Activated naive CD4-positive, alpha-beta T cell treated with anti-CD3 and anti-CD28 coated beads, Interleukin-2, amount 50 U/mL, for 72 hours (primary cell): ENCODE measurements at regions not wholly inside any gene's neighbourhood (a gene's known extent, or its start where the extent isn't known, plus 50 kb on each side); places are given as distances from the start of the nearest gene placed in this dataset.

Experiments used
- ATAC-seq, 2 donors: fragments of 150-1000 bp; cut with Tn5 transposase; 2 replicates each; pipeline ENCODE4 v1.10.0; 2021; ENCODE audit warnings: mild to moderate bottlenecking in 2 of 2, moderate library complexity in 2 of 2
- DNase-seq, 2 donors: peaks; one replicate each; pipeline ENCODE4 v3.0.0; 2021 to 2022; ENCODE audit warnings: low spot score in 2 of 2
- H3K27ac Mint-ChIP-seq, 2 donors: one replicate each; pipeline ENCODE4 v1.8.0; 2022; ENCODE audit warnings: mild to moderate bottlenecking in 2 of 2, mixed read lengths in 2 of 2
- H3K36me3 Mint-ChIP-seq, 2 donors: one replicate each; pipeline ENCODE4 v1.8.0; 2022; ENCODE audit warnings: mixed read lengths in 2 of 2
- H3K9me3 Mint-ChIP-seq, 2 donors: one replicate each; pipeline ENCODE4 v1.8.0; 2022; ENCODE audit warnings: mixed read lengths in 2 of 2

DNA sequence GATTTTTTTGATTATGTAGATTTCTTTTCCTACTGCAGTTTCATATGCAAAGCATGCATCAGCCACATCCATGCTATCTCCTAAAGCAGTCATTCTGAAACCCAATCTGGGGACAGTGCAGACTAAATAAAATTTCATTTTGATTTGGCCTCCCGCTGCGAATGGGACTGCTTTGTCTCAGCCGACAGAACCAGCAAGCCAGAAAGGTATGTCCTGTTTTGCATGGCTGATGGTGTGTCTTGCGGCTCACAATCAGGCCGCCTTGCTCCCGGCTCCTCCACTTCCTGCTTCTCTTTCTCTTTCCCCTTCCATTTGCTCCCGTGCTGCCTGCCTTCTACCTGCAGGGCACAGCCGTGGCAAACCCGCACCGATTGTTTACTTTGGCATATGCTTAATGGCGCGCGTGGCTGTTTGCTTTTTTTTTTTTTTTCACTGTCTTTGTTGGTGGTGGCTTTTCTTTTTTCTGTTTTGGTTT is 419.6 kb upstream of the POU3F3 start:
- Mint-ChIP-seq H3K36me3 (peaks cover 0 to 5% of the 10 kb centered on the region in 2 donors), H3K27ac (no peak overlapping the region), H3K9me3 (no peaks in the 10 kb centered on the region)
- ATAC-seq, result peak; percentile 45 to 97
- DNase-seq, result no peak

DNA sequence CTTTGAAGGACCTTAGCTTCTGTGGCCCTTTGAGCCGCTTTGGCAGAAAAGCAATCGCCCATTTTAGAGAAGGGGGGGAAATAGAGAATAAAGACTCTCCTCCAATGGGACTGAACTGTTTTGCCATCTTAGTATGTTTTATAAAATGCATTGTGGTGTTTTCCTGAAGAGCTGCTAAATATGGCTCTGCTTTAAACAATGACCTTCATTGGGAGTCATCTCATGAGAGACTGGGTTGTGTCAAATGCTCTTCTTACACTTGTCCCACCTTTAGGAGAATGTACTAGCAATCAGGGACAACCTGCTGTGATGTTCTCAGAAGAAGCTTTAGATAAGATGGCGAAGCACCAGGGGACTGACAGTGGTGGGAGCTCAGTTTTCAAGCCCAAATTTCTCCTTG is 418.9 kb upstream of the POU3F3 start:
- H3K27ac Mint-ChIP-seq, result no peak overlapping the region
- no peaks in the 10 kb centered on the region for H3K9me3 Mint-ChIP-seq
- ATAC-seq, result no peak
- peaks cover 0 to 5% of the 10 kb centered on the region in 2 donors for H3K36me3 Mint-ChIP-seq
- DNase-seq, result no peak

DNA sequence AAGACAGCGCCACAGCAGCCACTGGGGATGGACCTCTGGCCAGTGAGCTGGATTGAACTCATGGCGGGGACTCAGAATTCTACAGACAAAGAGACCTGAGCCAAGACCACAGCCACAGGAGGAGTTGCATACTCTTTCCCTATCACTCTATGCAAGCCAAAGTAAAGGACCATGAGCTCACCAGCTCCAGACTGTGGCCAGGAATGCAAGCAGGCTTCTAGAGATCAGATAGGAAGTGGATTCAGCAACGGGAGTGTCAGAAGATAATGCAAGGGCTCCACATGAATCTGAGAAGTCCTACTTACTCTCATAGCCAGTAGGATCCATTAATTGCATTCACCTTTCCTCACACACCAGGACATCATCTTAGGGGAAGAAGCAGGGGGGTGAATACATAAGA is 415.4 kb upstream of the POU3F3 start:
- DNase-seq (no peak), ATAC-seq (no peak)
- no peak overlapping the region for H3K27ac Mint-ChIP-seq
- peaks cover 0 to 5% of the 10 kb centered on the region in 2 donors for H3K36me3 Mint-ChIP-seq
- no peaks in the 10 kb centered on the region for H3K9me3 Mint-ChIP-seq

DNA sequence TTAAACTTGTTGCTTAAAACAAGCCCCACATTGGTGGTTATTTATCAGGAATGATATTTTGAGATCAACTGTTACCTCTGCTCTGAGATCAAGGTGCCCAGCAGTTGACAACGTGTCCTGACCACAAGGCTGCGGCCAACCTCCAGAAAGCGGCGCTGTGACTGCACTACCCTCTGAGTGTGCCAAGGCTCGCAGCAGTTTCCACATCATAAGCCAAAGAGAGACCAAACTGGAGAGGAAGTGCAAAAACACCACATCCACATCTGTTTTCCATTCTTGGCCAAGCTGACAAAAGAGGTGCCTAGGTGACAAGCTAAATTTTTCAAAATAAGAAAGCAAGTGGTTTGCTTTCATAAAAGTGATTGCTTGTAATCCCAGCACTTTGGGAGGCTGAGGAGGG is 410.8 kb upstream of the POU3F3 start:
- DNase-seq (no peak), ATAC-seq (peak; percentile 29 to 56)
- no peaks in the 10 kb centered on the region for H3K36me3 Mint-ChIP-seq
- H3K9me3 Mint-ChIP-seq, result no peaks in the 10 kb centered on the region
- H3K27ac Mint-ChIP-seq, result no peak overlapping the region

DNA sequence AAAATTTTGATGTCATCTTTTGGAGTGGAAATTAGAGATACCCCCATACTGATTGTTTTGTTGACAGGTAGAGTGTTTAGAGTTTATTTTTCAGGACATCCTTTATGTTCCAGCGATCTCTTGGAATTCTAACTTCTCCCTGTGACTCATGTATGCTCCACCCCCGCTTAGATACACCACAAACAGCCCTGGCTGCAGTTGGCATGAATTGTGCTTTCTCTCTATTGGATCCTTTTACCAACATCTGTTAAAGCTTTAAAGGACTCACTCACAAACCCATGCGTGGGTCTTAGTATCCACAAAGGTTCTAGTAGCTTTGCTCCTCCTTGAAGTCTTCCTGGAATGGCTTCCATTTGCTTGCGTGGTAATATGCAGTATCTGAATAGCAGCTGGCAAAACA is 409.5 kb upstream of the POU3F3 start:
- no peak for ATAC-seq
- Mint-ChIP-seq H3K36me3 (no peaks in the 10 kb centered on the region), H3K27ac (no peak overlapping the region), H3K9me3 (no peaks in the 10 kb centered on the region)
- no peak for DNase-seq

DNA sequence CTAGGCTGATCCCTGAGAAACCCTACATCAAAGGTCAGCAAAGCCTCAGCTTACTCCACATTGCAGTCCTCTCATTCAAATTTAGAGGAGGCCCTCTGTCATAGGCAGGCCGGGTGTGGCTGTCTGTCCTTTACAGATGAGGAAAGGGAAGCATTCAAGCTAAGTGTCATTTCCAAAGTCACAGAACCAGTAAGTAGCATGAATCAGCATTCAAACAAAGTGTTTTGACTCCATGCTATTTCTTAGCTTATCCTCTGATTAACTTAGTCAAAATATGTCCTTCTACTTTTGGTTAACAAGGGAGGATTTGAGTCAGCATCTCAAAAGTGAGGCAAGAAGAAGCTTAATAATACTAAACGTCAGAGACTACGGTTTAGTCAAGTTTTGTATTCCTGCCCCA is 409.0 kb upstream of the POU3F3 start:
- Mint-ChIP-seq H3K9me3 (no peaks in the 10 kb centered on the region), H3K27ac (no peak overlapping the region), H3K36me3 (no peaks in the 10 kb centered on the region)
- DNase-seq (no peak), ATAC-seq (peak in 1 of 2 donors; percentile 83)

DNA sequence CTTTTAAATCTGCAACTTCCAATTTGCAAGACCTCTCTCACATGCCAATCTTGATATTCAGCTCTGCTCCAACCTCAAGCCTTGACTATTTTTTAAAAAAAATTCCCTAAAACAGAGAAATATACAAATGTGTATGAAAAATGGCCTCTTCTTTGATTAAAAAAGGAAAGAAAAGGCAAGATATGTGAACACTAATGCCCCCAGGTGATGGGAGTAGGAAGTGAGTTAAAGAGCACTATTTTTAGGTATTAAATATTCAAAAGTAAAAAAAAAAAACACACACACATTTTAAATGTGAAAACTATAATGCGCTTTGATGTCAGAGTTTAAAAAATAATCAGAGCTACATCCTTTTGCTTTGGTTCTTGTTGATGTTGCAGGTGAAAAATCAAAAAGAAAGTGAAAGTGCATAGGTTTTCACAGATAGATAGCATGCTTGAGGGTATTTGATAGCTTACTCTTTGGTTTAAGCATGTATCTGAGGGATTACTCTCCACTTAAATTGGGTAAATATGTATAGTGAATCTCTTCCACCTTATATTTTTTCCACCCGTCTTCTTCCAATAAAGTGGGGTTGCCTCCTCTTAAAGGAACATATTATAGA is 406.0 kb upstream of the POU3F3 start:
- no peak for DNase-seq
- ATAC-seq, result no peak
- no peaks in the 10 kb centered on the region for H3K36me3 Mint-ChIP-seq
- H3K27ac Mint-ChIP-seq, result no peak overlapping the region
- H3K9me3 Mint-ChIP-seq, result no peaks in the 10 kb centered on the region

DNA sequence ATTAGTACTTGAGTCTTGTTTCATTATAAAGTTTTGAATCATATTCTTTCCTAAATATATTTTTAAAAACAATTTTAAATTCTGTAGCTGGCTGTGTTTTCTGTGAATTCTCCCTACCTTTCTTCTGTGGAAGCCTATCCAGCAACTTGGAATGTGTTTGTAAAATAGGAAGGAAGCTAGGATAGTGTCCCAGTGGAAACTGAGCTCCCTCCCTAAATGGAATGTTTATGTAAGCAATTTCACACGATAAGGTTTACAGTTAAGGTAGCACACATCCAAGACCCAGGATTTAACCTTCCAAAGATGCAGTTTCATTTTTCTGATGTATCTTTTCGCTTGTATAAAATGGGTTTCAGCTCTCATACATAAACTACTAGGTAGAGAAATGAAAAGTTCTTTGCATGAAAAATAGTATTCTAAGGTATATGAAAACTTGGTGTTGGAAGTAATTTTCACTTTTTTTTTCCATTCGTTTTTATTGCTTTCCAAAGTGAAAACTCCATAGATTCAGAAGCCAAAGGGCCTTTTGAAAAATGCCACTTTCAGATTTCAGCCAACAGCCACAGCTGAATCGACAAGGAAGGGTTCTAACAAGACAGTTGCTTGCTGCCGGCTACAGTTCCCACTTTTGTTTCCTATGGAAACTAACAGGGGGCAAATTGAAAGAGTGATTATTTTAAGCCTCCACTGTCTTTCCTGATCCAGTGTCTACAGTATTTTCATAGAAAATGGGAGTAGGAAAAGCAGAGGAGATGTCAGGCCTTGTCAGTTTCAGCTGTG is 405.1 kb upstream of the POU3F3 start:
- DNase-seq (no peak), ATAC-seq (no peak)
- H3K9me3 Mint-ChIP-seq, result no peaks in the 10 kb centered on the region
- H3K27ac Mint-ChIP-seq, result no peak overlapping the region
- H3K36me3 Mint-ChIP-seq, result no peaks in the 10 kb centered on the region

DNA sequence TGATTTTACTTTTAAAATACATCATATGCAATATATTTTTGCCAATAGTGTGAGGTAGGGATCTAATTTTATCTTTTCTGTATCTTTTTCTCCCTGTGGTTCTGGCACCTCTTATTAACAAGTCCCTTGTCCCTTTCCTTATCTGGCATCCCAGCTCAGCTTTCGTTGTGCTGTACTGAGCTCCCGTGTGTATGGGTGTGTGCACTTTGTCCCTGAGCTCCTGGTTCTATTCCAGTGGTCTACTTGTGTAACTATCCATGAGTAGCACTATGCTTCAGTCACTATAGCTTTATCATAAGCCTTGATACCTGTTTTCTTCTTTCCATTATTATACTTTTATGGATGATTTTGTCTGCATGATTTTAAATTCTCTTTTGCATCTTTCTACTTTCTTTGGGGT is 401.4 kb upstream of the POU3F3 start:
- DNase-seq, result no peak

DNA sequence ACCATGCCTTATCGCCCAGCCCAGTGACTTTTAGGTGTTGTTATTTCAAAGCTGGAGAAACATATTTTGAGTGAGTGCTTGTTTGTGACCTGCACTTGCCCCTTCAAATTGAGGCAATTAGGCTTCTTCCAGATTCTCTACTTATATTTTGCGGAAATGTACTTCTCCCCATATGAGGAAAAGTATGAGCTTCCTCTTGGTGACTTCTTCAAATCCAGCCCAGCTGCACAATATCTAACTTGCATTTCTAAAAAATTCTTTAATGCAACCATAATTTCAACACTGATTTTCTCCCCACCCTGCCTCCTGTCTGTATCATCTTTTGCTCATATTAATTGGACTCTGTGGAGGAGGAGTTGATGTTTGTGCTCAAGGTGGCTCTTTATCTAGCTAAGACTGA is 391.2 kb upstream of the POU3F3 start:
- no peaks in the 10 kb centered on the region for H3K36me3 Mint-ChIP-seq
- ATAC-seq (no peak), DNase-seq (no peak)
- no peak overlapping the region for H3K27ac Mint-ChIP-seq
- H3K9me3 Mint-ChIP-seq, result no peaks in the 10 kb centered on the region

More for the DNA sequence above, 401.4 kb upstream of the POU3F3 start:
- H3K9me3 Mint-ChIP-seq, result no peaks in the 10 kb centered on the region
- no peaks in the 10 kb centered on the region for H3K36me3 Mint-ChIP-seq
- no peak for ATAC-seq
- no peak overlapping the region for H3K27ac Mint-ChIP-seq

DNA sequence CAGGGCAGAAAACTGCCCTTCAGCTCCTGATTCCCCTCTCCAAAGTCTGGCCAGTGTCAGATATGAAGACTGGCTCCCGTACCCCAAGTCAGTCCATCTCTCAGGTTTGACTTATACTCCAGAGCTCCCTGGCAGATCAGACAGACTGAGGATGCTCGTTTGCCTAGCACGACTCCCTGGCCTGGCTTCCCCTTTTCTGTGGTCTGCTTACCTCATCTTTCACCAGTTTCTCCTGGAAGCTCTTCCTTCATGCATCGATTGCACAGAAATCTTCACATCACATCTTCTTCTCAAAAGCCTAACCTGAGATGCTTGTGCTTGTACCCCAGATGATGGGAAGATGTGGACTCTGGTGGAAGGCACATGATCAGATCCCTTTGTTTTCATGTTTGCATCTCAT is 387.9 kb upstream of the POU3F3 start:
- H3K9me3 Mint-ChIP-seq, result no peaks in the 10 kb centered on the region
- ATAC-seq (no peak), DNase-seq (no peak)
- H3K36me3 Mint-ChIP-seq, result no peaks in the 10 kb centered on the region
- H3K27ac Mint-ChIP-seq, result no peak overlapping the region

DNA sequence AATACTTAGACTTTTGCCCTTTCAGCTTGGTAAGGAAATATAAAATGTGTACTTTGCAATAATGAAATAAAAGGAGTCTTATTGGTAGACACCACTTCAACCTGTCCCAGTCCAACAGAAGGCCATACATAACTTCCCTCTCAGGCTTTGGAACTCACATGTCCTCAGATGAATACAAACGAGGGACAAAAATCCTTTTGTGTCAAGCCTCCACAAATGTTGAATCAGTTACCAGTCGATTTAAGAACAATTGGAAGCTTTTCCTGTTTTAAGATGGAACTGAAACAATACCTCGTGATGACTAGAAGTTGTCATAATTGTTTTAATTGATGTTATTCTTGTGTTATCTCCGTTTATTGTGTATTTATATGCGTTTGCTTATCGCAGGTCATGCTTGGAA is 385.1 kb upstream of the POU3F3 start:
- no peaks in the 10 kb centered on the region for H3K36me3 Mint-ChIP-seq
- DNase-seq (no peak), ATAC-seq (no peak)
- H3K27ac Mint-ChIP-seq, result no peak overlapping the region
- no peaks in the 10 kb centered on the region for H3K9me3 Mint-ChIP-seq

DNA sequence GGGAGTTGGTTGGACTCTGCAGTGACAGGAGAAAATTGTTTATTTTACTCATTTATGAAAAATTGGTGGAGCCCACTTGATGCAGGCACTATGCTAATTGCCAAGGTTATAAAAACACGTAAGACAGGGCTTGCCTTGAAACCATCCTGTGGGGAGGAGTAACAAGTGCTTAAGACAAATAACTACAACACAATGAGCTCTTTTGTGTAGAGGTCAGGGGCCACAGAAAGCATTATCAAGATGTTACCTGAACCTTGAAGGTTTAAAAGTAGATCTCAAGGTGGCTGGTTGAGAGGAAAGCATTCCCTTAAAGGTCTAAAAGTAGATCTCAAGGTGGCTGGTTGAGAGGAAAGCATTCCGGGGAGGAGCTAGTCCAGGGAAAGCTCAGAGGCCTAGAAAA is 381.8 kb upstream of the POU3F3 start:
- H3K9me3 Mint-ChIP-seq, result no peaks in the 10 kb centered on the region
- no peaks in the 10 kb centered on the region for H3K36me3 Mint-ChIP-seq
- no peak for ATAC-seq

DNA sequence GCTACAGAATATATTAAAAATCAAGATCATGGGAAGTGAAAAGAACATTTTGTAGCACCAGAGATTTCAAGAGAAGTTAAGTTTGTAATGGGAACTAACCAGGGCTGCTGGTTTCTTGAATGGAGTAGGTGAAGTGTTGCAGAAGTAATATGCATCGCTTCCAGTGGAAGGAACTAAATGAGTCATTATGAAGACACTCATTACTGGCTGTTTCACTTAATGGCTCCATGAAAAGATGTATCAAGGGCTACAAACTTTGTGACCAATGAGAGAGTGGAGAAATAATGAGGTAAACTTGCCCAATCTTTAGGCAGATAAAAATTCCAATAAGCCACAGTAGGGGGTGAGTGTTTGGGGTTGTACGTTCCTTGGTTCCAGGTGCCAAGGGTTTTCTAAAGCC is 380.4 kb upstream of the POU3F3 start:
- H3K27ac Mint-ChIP-seq, result no peak overlapping the region
- no peaks in the 10 kb centered on the region for H3K36me3 Mint-ChIP-seq
- no peak for DNase-seq
- ATAC-seq, result no peak
- H3K9me3 Mint-ChIP-seq, result no peaks in the 10 kb centered on the region

More for the DNA sequence above, 381.8 kb upstream of the POU3F3 start:
- no peak overlapping the region for H3K27ac Mint-ChIP-seq
- no peak for DNase-seq

DNA sequence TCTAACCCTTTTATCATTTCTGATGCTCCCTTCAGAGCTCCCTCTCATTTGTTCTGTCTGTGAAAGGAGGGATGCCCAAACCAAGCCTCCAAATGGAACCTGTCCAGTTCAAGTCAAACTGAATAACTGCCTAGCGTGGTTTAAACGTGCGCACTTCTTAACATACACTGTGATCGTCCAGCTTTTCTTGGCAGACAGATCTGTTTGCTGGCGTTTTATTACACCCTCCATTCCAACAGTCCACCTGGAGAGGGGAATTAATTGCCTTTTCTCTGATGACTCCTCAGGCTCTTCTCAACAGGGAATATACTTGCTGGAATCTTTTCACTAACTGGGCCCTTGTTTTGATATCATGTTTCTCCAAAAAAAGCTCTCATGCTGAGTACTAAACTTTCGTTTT is 379.2 kb upstream of the POU3F3 start:
- no peaks in the 10 kb centered on the region for H3K9me3 Mint-ChIP-seq
- H3K27ac Mint-ChIP-seq, result no peak overlapping the region
- DNase-seq, result no peak
- H3K36me3 Mint-ChIP-seq, result no peaks in the 10 kb centered on the region
- ATAC-seq, result no peak

DNA sequence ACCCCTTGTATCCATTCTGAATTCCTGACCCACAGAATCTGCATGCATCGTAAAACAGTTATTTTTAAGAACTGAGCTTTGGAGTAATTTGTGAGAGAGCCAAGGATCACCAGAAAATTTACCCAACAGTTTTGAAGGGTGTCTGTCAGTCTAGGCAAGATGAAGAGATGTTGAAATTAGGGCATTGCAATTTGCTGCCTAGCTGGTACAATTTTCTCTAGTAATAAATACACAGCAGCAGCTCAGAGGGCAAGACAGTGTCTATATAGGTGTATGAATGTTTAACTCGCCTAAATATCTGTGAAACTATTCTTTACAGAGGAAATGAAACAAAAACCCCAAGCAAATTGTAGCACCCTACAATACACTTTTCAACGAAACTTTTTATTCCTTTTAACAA is 377.8 kb upstream of the POU3F3 start:
- no peak for DNase-seq
- H3K36me3 Mint-ChIP-seq, result no peaks in the 10 kb centered on the region
- H3K9me3 Mint-ChIP-seq, result no peaks in the 10 kb centered on the region
- no peak for ATAC-seq
- H3K27ac Mint-ChIP-seq, result no peak overlapping the region

DNA sequence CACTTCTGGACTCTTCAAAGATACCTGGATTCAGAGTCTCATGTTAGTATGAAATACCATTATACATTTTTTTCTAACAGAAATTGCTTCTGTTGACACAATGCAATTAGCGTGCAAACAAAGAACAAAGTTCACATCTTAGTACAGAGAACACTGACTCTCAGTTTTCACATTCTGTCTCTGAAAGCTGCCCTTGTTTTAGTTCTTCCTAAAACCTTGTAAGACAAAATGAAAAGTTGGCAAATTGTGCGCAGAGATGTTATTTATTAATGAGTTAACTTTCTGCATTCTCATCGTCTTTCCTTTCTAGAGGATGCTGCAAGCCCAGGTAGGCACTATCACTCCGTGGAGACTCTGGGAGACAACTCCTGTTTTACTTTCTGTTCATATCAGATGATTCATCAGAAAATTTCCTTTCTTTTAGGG is 377.3 kb upstream of the POU3F3 start:
- ATAC-seq, result no peak
- no peak overlapping the region for H3K27ac Mint-ChIP-seq
- no peaks in the 10 kb centered on the region for H3K36me3 Mint-ChIP-seq
- H3K9me3 Mint-ChIP-seq, result no peaks in the 10 kb centered on the region
- no peak for DNase-seq

DNA sequence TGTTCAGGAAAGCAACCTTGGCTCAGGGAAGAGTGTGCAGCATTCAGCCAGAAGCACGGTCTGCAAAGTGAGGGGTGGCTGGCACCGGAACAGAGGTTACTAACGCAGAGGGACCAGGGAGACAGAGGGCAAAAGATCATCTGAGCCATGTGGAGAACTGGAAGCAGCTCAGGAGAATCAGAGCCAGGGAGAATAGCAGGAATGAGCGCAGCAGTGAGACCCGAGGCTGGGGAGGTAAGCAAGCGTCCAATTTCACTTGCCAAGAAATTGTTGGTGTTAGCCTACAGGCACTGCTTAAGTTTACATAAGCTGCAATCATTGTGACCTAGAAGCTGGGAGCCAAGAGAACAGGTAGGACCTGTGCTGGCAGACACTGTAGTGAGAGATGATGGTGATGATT is 372.6 kb upstream of the POU3F3 start:
- DNase-seq (no peak), ATAC-seq (no peak)
- Mint-ChIP-seq H3K36me3 (no peaks in the 10 kb centered on the region), H3K9me3 (peaks cover 0 to 9% of the 10 kb centered on the region in 2 donors), H3K27ac (peak overlapping the region in 1 of 2 donors; percentile 61)
